MCF 10A (cell line): ENCODE measurements at regions not wholly inside any gene's neighbourhood (a gene's known extent, or its start where the extent isn't known, plus 50 kb on each side); places are given as distances from the start of the nearest gene placed in this dataset.
"Not testable (repeated sequence)": the region's sequence is repeated elsewhere in the genome, so short reads cannot be mapped to it uniquely, and the experiment has no call there.

Source experiments
- BruUV-seq: library from RNA; stranded (reverse); fragments of 400-500 nt; replicated peaks from 2 replicates; lab custom pipeline; 2021; lab: Mats Ljungman, UMichigan
- CTCF ChIA-PET: fragments of 300-600 bp; sonication (Branson Sonifier 250); formaldehyde crosslinking; extraction: SDS; loops from one replicate; lab custom pipeline; 2021; ENCODE audit warnings: antibody characterized with exemption, inconsistent platforms; lab: Yijun Ruan, JAX
- POLR2A ChIA-PET: fragments of 300-600, 350-650 bp; sonication (Branson Sonifier 250); formaldehyde crosslinking; extraction: SDS; loops from one replicate; lab custom pipeline; 2020; ENCODE audit warnings: antibody characterized with exemption, inconsistent platforms; lab: Yijun Ruan, JAX
- DNase-seq: peaks from one replicate; pipeline ENCODE4 v3.0.0-alpha.2; 2018; ENCODE audit not compliant: unreplicated experiment
- H3K27ac Mint-ChIP-seq: one replicate; pipeline ENCODE4 v1.8.0; 2022; ENCODE audit warnings: mild to moderate bottlenecking, low read depth, mixed read lengths; ENCODE audit not compliant: unreplicated experiment
- H3K27me3 Mint-ChIP-seq: one replicate; pipeline ENCODE4 v1.8.0; 2022; ENCODE audit warnings: mixed read lengths; ENCODE audit not compliant: insufficient read depth, unreplicated experiment
- H3K36me3 Mint-ChIP-seq: one replicate; pipeline ENCODE4 v1.8.0; 2022; ENCODE audit warnings: mild to moderate bottlenecking, moderate library complexity, mixed read lengths; ENCODE audit not compliant: insufficient read depth, unreplicated experiment
- H3K4me1 Mint-ChIP-seq: one replicate; pipeline ENCODE4 v1.8.0; 2022; ENCODE audit warnings: mixed read lengths; ENCODE audit not compliant: insufficient read depth, unreplicated experiment
- H3K4me3 Mint-ChIP-seq: one replicate; pipeline ENCODE4 v1.8.0; 2022; ENCODE audit warnings: mild to moderate bottlenecking, moderate library complexity, mixed read lengths; ENCODE audit not compliant: unreplicated experiment
- H3K9me3 Mint-ChIP-seq: one replicate; pipeline ENCODE4 v1.8.0; 2022; ENCODE audit warnings: mixed read lengths; ENCODE audit not compliant: unreplicated experiment
- CTCF ChIP-seq: fragments of 200-600 bp; IDR thresholded peaks from one replicate; pipeline ENCODE4 v1.8.0; 2022; ENCODE audit warnings: antibody characterized with exemption, mild to moderate bottlenecking; ENCODE audit not compliant: unreplicated experiment
- intact Hi-C: fragments of 100-400 bp; cut with micrococcal nuclease; formaldehyde crosslinking; loops from 2 replicates; pipeline ENCODE4 v1.14.1; 2022

- intact Hi-C loops = no loop called here
- H3K36me3 Mint-ChIP-seq = no peaks in the 10 kb centered on the region
- DNase-seq = no peak
- H3K9me3 Mint-ChIP-seq = peaks cover 7% of the 10 kb centered on the region
- H3K4me3 Mint-ChIP-seq = no peak overlapping the region
- TF ChIP-seq CTCF = no peak
- H3K27ac Mint-ChIP-seq = no peak overlapping the region
- H3K4me1 Mint-ChIP-seq = no peaks in the 10 kb centered on the region
- no TSS peak for BruUV-seq
- ChIA-PET CTCF (no interaction called here), POLR2A (no interaction called here)
- H3K27me3 Mint-ChIP-seq = no peaks in the 10 kb centered on the region
Observed at GRCh38 chr1:79705218-79705617, 698.7 kb upstream of the ADGRL4 start.

GRCh38 chr1:79704067-79704466 lies 697.5 kb upstream of the ADGRL4 start:
- Mint-ChIP-seq H3K27ac (no peak overlapping the region), H3K9me3 (peaks cover 8% of the 10 kb centered on the region), H3K27me3 (no peaks in the 10 kb centered on the region), H3K36me3 (no peaks in the 10 kb centered on the region), H3K4me3 (no peak overlapping the region), H3K4me1 (no peaks in the 10 kb centered on the region)
- CTCF ChIA-PET = no interaction called here
- intact Hi-C loops = no loop called here
- BruUV-seq = no TSS peak
- no peak for TF ChIP-seq CTCF
- POLR2A ChIA-PET = no interaction called here
- DNase-seq = no peak

GRCh38 chr1:79702336-79702999 lies 695.9 kb upstream of the ADGRL4 start:
- H3K36me3 Mint-ChIP-seq, H3K4me3 Mint-ChIP-seq, POLR2A ChIA-PET, BruUV-seq, H3K27ac Mint-ChIP-seq, DNase-seq, intact Hi-C loops, H3K9me3 Mint-ChIP-seq, H3K27me3 Mint-ChIP-seq, CTCF ChIA-PET, H3K4me1 Mint-ChIP-seq: not testable (repeated sequence)

- no peak for DNase-seq
- intact Hi-C loops = no loop called here
- TF ChIP-seq CTCF = no peak
- no TSS peak for BruUV-seq
- POLR2A ChIA-PET = no interaction called here
- Mint-ChIP-seq H3K9me3 (no peaks in the 10 kb centered on the region), H3K4me3 (no peak overlapping the region), H3K27me3 (no peaks in the 10 kb centered on the region), H3K27ac (no peak overlapping the region), H3K4me1 (no peaks in the 10 kb centered on the region), H3K36me3 (no peaks in the 10 kb centered on the region)
- CTCF ChIA-PET = no interaction called here
Observed at GRCh38 chr1:79695138-79695537, 688.6 kb upstream of the ADGRL4 start.

GRCh38 chr1:79694241-79694640 lies 687.7 kb upstream of the ADGRL4 start:
- Mint-ChIP-seq H3K9me3 (no peaks in the 10 kb centered on the region), H3K4me3 (no peak overlapping the region), H3K27ac (no peak overlapping the region), H3K36me3 (no peaks in the 10 kb centered on the region), H3K27me3 (no peaks in the 10 kb centered on the region), H3K4me1 (no peaks in the 10 kb centered on the region)
- POLR2A ChIA-PET = no interaction called here
- BruUV-seq = no TSS peak
- CTCF ChIA-PET = no interaction called here
- DNase-seq = no peak
- intact Hi-C loops = no loop called here
- no peak for TF ChIP-seq CTCF
